Activated CD4-positive, alpha-beta memory T cell treated with anti-CD3 and anti-CD28 coated beads, Interleukin-2, amount 10 ng/mL, durations not matched to agents 7 days and 5 days (primary cell): ENCODE measurements at regions not wholly inside any gene's neighbourhood (a gene's known extent, or its start where the extent isn't known, plus 50 kb on each side); places are given as distances from the start of the nearest gene placed in this dataset.
"Not testable (repeated sequence)": the region's sequence is repeated elsewhere in the genome, so short reads cannot be mapped to it uniquely, and the experiment has no call there.

ENCODE experiments used
- CTCF ChIA-PET: fragments of 350-600 bp; sonication (Branson Sonifier 250); formaldehyde crosslinking; loops from one replicate; lab custom pipeline; 2021; ENCODE audit warnings: antibody characterized with exemption, inconsistent platforms; lab: Charles Lee
- POLR2A ChIA-PET: fragments of 350-600 bp; sonication (Branson Sonifier 250); formaldehyde crosslinking; loops from one replicate; lab custom pipeline; 2021; ENCODE audit warnings: antibody characterized with exemption; lab: Charles Lee
- DNase-seq: peaks from one replicate; pipeline ENCODE4 v3.0.0-alpha.2; 2020
- H3K27ac Mint-ChIP-seq: one replicate; pipeline ENCODE4 v1.8.0; 2021; ENCODE audit warnings: mild to moderate bottlenecking, mixed read lengths
- H3K27me3 Mint-ChIP-seq: one replicate; pipeline ENCODE4 v1.8.0; 2021; ENCODE audit warnings: mixed read lengths
- H3K36me3 Mint-ChIP-seq: one replicate; pipeline ENCODE4 v1.8.0; 2021; ENCODE audit warnings: low read depth, mixed read lengths
- H3K4me1 Mint-ChIP-seq: one replicate; pipeline ENCODE4 v1.8.0; 2021; ENCODE audit warnings: mixed read lengths
- H3K4me3 Mint-ChIP-seq: one replicate; pipeline ENCODE4 v1.8.0; 2021; ENCODE audit warnings: mild to moderate bottlenecking, mixed read lengths
- H3K9me3 Mint-ChIP-seq: one replicate; pipeline ENCODE4 v1.8.0; 2021; ENCODE audit warnings: mixed read lengths

GRCh38 chr13:38415233-38415632 is 65.6 kb downstream of the UFM1 start:
- no peaks in the 10 kb centered on the region for H3K9me3 Mint-ChIP-seq
- no peak overlapping the region for H3K4me3 Mint-ChIP-seq
- peaks cover 4% of the 10 kb centered on the region for H3K4me1 Mint-ChIP-seq
- H3K27ac Mint-ChIP-seq = no peak overlapping the region
- no peak for DNase-seq
- POLR2A ChIA-PET = no interaction called here
- H3K36me3 Mint-ChIP-seq = no peaks in the 10 kb centered on the region
- CTCF ChIA-PET = no interaction called here
- H3K27me3 Mint-ChIP-seq = no peaks in the 10 kb centered on the region

- Mint-ChIP-seq H3K9me3 (no peaks in the 10 kb centered on the region), H3K4me3 (no peak overlapping the region), H3K27ac (no peak overlapping the region), H3K27me3 (no peaks in the 10 kb centered on the region), H3K4me1 (peaks cover 4% of the 10 kb centered on the region), H3K36me3 (no peaks in the 10 kb centered on the region)
- no peak for DNase-seq
- CTCF ChIA-PET = no interaction called here
- POLR2A ChIA-PET = no interaction called here
These were observed 67.6 kb downstream of the UFM1 start for GRCh38 chr13:38417241-38417640.

GRCh38 chr13:38417727-38418126 is 68.1 kb downstream of the UFM1 start:
- Mint-ChIP-seq H3K27me3 (no peaks in the 10 kb centered on the region), H3K9me3 (no peaks in the 10 kb centered on the region), H3K27ac (no peak overlapping the region), H3K4me3 (no peak overlapping the region), H3K36me3 (no peaks in the 10 kb centered on the region), H3K4me1 (peaks cover 4% of the 10 kb centered on the region)
- no peak for DNase-seq
- ChIA-PET CTCF (no interaction called here), POLR2A (no interaction called here)

GRCh38 chr13:38418286-38418685 is 68.6 kb downstream of the UFM1 start:
- no peak overlapping the region for H3K4me3 Mint-ChIP-seq
- no peaks in the 10 kb centered on the region for H3K27me3 Mint-ChIP-seq
- H3K27ac Mint-ChIP-seq = no peak overlapping the region
- DNase-seq = no peak
- H3K36me3 Mint-ChIP-seq = no peaks in the 10 kb centered on the region
- H3K9me3 Mint-ChIP-seq = no peaks in the 10 kb centered on the region
- CTCF ChIA-PET = no interaction called here
- POLR2A ChIA-PET = no interaction called here
- peaks cover 4% of the 10 kb centered on the region for H3K4me1 Mint-ChIP-seq

- H3K27ac Mint-ChIP-seq = no peak overlapping the region
- H3K27me3 Mint-ChIP-seq = no peaks in the 10 kb centered on the region
- H3K4me3 Mint-ChIP-seq = no peak overlapping the region
- ChIA-PET CTCF (no interaction called here), POLR2A (no interaction called here)
- no peak for DNase-seq
- H3K36me3 Mint-ChIP-seq = no peaks in the 10 kb centered on the region
- no peaks in the 10 kb centered on the region for H3K9me3 Mint-ChIP-seq
- H3K4me1 Mint-ChIP-seq = peaks cover 4% of the 10 kb centered on the region
These were observed 69.7 kb downstream of the UFM1 start for GRCh38 chr13:38419312-38419873.

GRCh38 chr13:38421590-38422560 is 72.2 kb downstream of the UFM1 start:
- Mint-ChIP-seq H3K36me3 (no peaks in the 10 kb centered on the region), H3K4me1 (no peaks in the 10 kb centered on the region), H3K27ac (no peak overlapping the region), H3K27me3 (no peaks in the 10 kb centered on the region), H3K4me3 (no peak overlapping the region), H3K9me3 (no peaks in the 10 kb centered on the region)
- DNase-seq = no peak
- POLR2A ChIA-PET = no interaction called here
- CTCF ChIA-PET = no interaction called here

GRCh38 chr13:38429916-38430315 is 80.3 kb downstream of the UFM1 start:
- CTCF ChIA-PET = no interaction called here
- Mint-ChIP-seq H3K4me1 (no peaks in the 10 kb centered on the region), H3K9me3 (no peaks in the 10 kb centered on the region), H3K36me3 (no peaks in the 10 kb centered on the region), H3K27ac (no peak overlapping the region), H3K27me3 (no peaks in the 10 kb centered on the region), H3K4me3 (no peak overlapping the region)
- DNase-seq = no peak
- POLR2A ChIA-PET = no interaction called here

- no peak overlapping the region for H3K27ac Mint-ChIP-seq
- ChIA-PET CTCF (no interaction called here), POLR2A (no interaction called here)
These were observed 81.1 kb downstream of the UFM1 start for GRCh38 chr13:38430796-38431195.

GRCh38 chr13:38440666-38441065 is 91.0 kb downstream of the UFM1 start:
- Mint-ChIP-seq H3K4me1 (no peaks in the 10 kb centered on the region), H3K36me3 (no peaks in the 10 kb centered on the region), H3K9me3 (no peaks in the 10 kb centered on the region), H3K27me3 (no peaks in the 10 kb centered on the region), H3K27ac (no peak overlapping the region), H3K4me3 (no peak overlapping the region)
- ChIA-PET POLR2A (no interaction called here), CTCF (no interaction called here)
- no peak for DNase-seq

More at GRCh38 chr13:38430796-38431195, 81.1 kb downstream of the UFM1 start:
- no peak for DNase-seq
- Mint-ChIP-seq H3K27me3 (peaks cover 2% of the 10 kb centered on the region), H3K9me3 (no peaks in the 10 kb centered on the region), H3K4me3 (no peak overlapping the region), H3K36me3 (no peaks in the 10 kb centered on the region), H3K4me1 (no peaks in the 10 kb centered on the region)

GRCh38 chr13:38444904-38445303 is 95.3 kb downstream of the UFM1 start:
- Mint-ChIP-seq H3K27me3 (no peaks in the 10 kb centered on the region), H3K27ac (no peak overlapping the region), H3K36me3 (no peaks in the 10 kb centered on the region), H3K4me1 (no peaks in the 10 kb centered on the region), H3K9me3 (no peaks in the 10 kb centered on the region), H3K4me3 (no peak overlapping the region)
- CTCF ChIA-PET = no interaction called here
- DNase-seq = no peak
- POLR2A ChIA-PET = no interaction called here

GRCh38 chr13:38452656-38453055 is 103.0 kb downstream of the UFM1 start:
- no peak for DNase-seq
- Mint-ChIP-seq H3K27me3 (no peaks in the 10 kb centered on the region), H3K27ac (no peak overlapping the region), H3K4me1 (no peaks in the 10 kb centered on the region), H3K36me3 (no peaks in the 10 kb centered on the region), H3K9me3 (no peaks in the 10 kb centered on the region), H3K4me3 (no peak overlapping the region)
- ChIA-PET CTCF (no interaction called here), POLR2A (no interaction called here)

- Mint-ChIP-seq H3K36me3 (no peaks in the 10 kb centered on the region), H3K27ac (no peak overlapping the region), H3K27me3 (no peaks in the 10 kb centered on the region), H3K9me3 (no peaks in the 10 kb centered on the region), H3K4me1 (no peaks in the 10 kb centered on the region), H3K4me3 (no peak overlapping the region)
- no peak for DNase-seq
- ChIA-PET POLR2A (no interaction called here), CTCF (no interaction called here)
These were observed 113.0 kb downstream of the UFM1 start for GRCh38 chr13:38462605-38463004.

- Mint-ChIP-seq H3K4me3 (no peak overlapping the region), H3K9me3 (no peaks in the 10 kb centered on the region), H3K27ac (no peak overlapping the region), H3K4me1 (no peaks in the 10 kb centered on the region), H3K36me3 (no peaks in the 10 kb centered on the region), H3K27me3 (no peaks in the 10 kb centered on the region)
- POLR2A ChIA-PET = no interaction called here
- DNase-seq = no peak
- CTCF ChIA-PET = no interaction called here
These were observed 113.4 kb downstream of the UFM1 start for GRCh38 chr13:38463048-38463447.

GRCh38 chr13:38472411-38472810 is 122.8 kb downstream of the UFM1 start:
- POLR2A ChIA-PET, CTCF ChIA-PET, DNase-seq, H3K4me1 Mint-ChIP-seq, H3K9me3 Mint-ChIP-seq, H3K27me3 Mint-ChIP-seq, H3K36me3 Mint-ChIP-seq, H3K4me3 Mint-ChIP-seq, H3K27ac Mint-ChIP-seq: not testable (repeated sequence)
